ENCODE measurements at regions not wholly inside any gene's neighbourhood (a gene's known extent, or its start where the extent isn't known, plus 50 kb on each side); places are given as distances from the start of the nearest gene placed in this dataset.

- H3K4me3 ChIP-seq = no peak overlapping the region
- no peak for DNase-seq (ENCODE audit: low spot score in 2 of 2)
- no peaks in the 10 kb centered on the region for H3K9me3 ChIP-seq
- H3K27ac ChIP-seq = no peak overlapping the region
- no peaks in the 10 kb centered on the region for H3K36me3 ChIP-seq
- no peaks in the 10 kb centered on the region for H3K27me3 ChIP-seq
- no peaks in the 10 kb centered on the region for H3K4me1 ChIP-seq
- no peak for TF ChIP-seq CTCF (IDR thresholded peaks at IDR 0.05)
- TF ChIP-seq POLR2A (IDR thresholded peaks at IDR 0.05) = no peak
- no peak for TF ChIP-seq POLR2AphosphoS5 (IDR thresholded peaks at IDR 0.05)
- intact Hi-C loops (cut with DNase I; ENCODE audit: low total_unique reads) = no loop called here
Measured at GRCh38 chr13:106678646-106679418, 110.9 kb upstream of the ARGLU1 start.

- TF ChIP-seq POLR2A (IDR thresholded peaks at IDR 0.05) (no peak), CTCF (IDR thresholded peaks at IDR 0.05) (no peak), POLR2AphosphoS5 (IDR thresholded peaks at IDR 0.05) (no peak)
- intact Hi-C loops (cut with DNase I; ENCODE audit: low total_unique reads) = no loop called here
- H3K4me3 ChIP-seq = no peak overlapping the region
- H3K9me3 ChIP-seq = no peaks in the 10 kb centered on the region
- no peaks in the 10 kb centered on the region for H3K27me3 ChIP-seq
- H3K4me1 ChIP-seq = no peaks in the 10 kb centered on the region
- no peak for DNase-seq (ENCODE audit: low spot score in 2 of 2)
- no peaks in the 10 kb centered on the region for H3K36me3 ChIP-seq
- H3K27ac ChIP-seq = no peak overlapping the region
Measured at GRCh38 chr13:106675311-106675710, 107.4 kb upstream of the ARGLU1 start.

GRCh38 chr13:106660746-106661625 is 93.0 kb upstream of the ARGLU1 start:
- Histone ChIP-seq H3K4me1 (no peaks in the 10 kb centered on the region), H3K27ac (no peak overlapping the region), H3K4me3 (no peak overlapping the region), H3K36me3 (no peaks in the 10 kb centered on the region), H3K9me3 (no peaks in the 10 kb centered on the region), H3K27me3 (no peaks in the 10 kb centered on the region)
- TF ChIP-seq CTCF (IDR thresholded peaks at IDR 0.05) (no peak), POLR2AphosphoS5 (IDR thresholded peaks at IDR 0.05) (no peak), POLR2A (IDR thresholded peaks at IDR 0.05) (no peak)
- intact Hi-C loops (cut with DNase I; ENCODE audit: low total_unique reads) = no loop called here
- no peak for DNase-seq (ENCODE audit: low spot score in 2 of 2)

GRCh38 chr13:106657104-106657503 is 89.2 kb upstream of the ARGLU1 start:
- DNase-seq (ENCODE audit: low spot score in 2 of 2) = no peak
- intact Hi-C loops (cut with DNase I; ENCODE audit: low total_unique reads) = no loop called here
- H3K36me3 ChIP-seq = no peaks in the 10 kb centered on the region
- H3K27ac ChIP-seq = no peak overlapping the region
- H3K27me3 ChIP-seq = no peaks in the 10 kb centered on the region
- TF ChIP-seq POLR2A (IDR thresholded peaks at IDR 0.05) (no peak), POLR2AphosphoS5 (IDR thresholded peaks at IDR 0.05) (no peak), CTCF (IDR thresholded peaks at IDR 0.05) (no peak)
- H3K4me3 ChIP-seq = no peak overlapping the region
- H3K4me1 ChIP-seq = no peaks in the 10 kb centered on the region
- H3K9me3 ChIP-seq = no peaks in the 10 kb centered on the region

GRCh38 chr13:106656186-106656585 is 88.2 kb upstream of the ARGLU1 start:
- no peaks in the 10 kb centered on the region for H3K36me3 ChIP-seq
- H3K27me3 ChIP-seq = no peaks in the 10 kb centered on the region
- no peaks in the 10 kb centered on the region for H3K4me1 ChIP-seq
- no peak overlapping the region for H3K27ac ChIP-seq
- DNase-seq (ENCODE audit: low spot score in 2 of 2) = no peak
- no peak overlapping the region for H3K4me3 ChIP-seq
- no peaks in the 10 kb centered on the region for H3K9me3 ChIP-seq
- TF ChIP-seq CTCF (IDR thresholded peaks at IDR 0.05) = no peak
- TF ChIP-seq POLR2A (IDR thresholded peaks at IDR 0.05) = no peak
- TF ChIP-seq POLR2AphosphoS5 (IDR thresholded peaks at IDR 0.05) = no peak
- intact Hi-C loops (cut with DNase I; ENCODE audit: low total_unique reads) = no loop called here

Measured in breast epithelium (tissue), 4 donors.